WTC11 (cell line): ENCODE measurements at regions not wholly inside any gene's neighbourhood (a gene's known extent, or its start where the extent isn't known, plus 50 kb on each side); places are given as distances from the start of the nearest gene placed in this dataset.

Experiments used
- ATAC-seq: fragments of 200-7000 bp; cut with Tn5 transposase; 2 replicates; pipeline ENCODE4 v1.10.0; 2021; ENCODE audit warnings: mild to moderate bottlenecking, moderate library complexity
- CTCF ChIA-PET: fragments of 300-600 bp; sonication (Branson Sonifier 250); formaldehyde crosslinking; loops from one replicate; lab custom pipeline; 2021; ENCODE audit warnings: antibody characterized with exemption; lab: Charles Lee
- POLR2A ChIA-PET: fragments of 350-600 bp; sonication (Branson Sonifier 250); formaldehyde crosslinking; loops from one replicate; lab custom pipeline; 2021; ENCODE audit warnings: antibody characterized with exemption; lab: Charles Lee
- DNase-seq: peaks from one replicate; pipeline ENCODE4 v3.0.0; 2021; ENCODE audit warnings: low spot score
- H3K27ac Mint-ChIP-seq: 2 replicates; pipeline ENCODE4 v1.8.0; 2021; ENCODE audit warnings: mixed read lengths
- H3K27me3 Mint-ChIP-seq: 2 replicates; pipeline ENCODE4 v1.8.0; 2021; ENCODE audit warnings: low read depth, mild to moderate bottlenecking, moderate library complexity, mixed read lengths
- H3K36me3 Mint-ChIP-seq: 2 replicates; pipeline ENCODE4 v1.8.0; 2021; ENCODE audit warnings: mixed read lengths
- H3K4me1 Mint-ChIP-seq: 2 replicates; pipeline ENCODE4 v1.8.0; 2022; ENCODE audit warnings: mixed read lengths
- H3K4me3 Mint-ChIP-seq: 2 replicates; pipeline ENCODE4 v1.8.0; 2021; ENCODE audit warnings: mild to moderate bottlenecking, moderate library complexity, mixed read lengths
- H3K9me3 Mint-ChIP-seq: 2 replicates; pipeline ENCODE4 v1.8.0; 2021; ENCODE audit warnings: mixed read lengths
- ATF2 ChIP-seq: sonication (generic); formaldehyde crosslinking; IDR thresholded peaks from 2 replicates; pipeline ENCODE4 v1.8.1; 2022; ENCODE audit warnings: low read depth, missing genetic modification reagents, borderline replicate concordance
- FOXP1 ChIP-seq: sonication (generic); formaldehyde crosslinking; IDR thresholded peaks from 2 replicates; pipeline ENCODE4 v1.8.0; 2022; ENCODE audit warnings: missing genetic modification reagents, mild to moderate bottlenecking, moderate library complexity, borderline replicate concordance
- RELA ChIP-seq: sonication (generic); formaldehyde crosslinking; IDR thresholded peaks from 2 replicates; pipeline ENCODE4 v1.8.1; 2022; ENCODE audit warnings: missing genetic modification reagents, mild to moderate bottlenecking, borderline replicate concordance
- ZNF532 ChIP-seq: fragments of 250-450 bp; sonication (Bioruptor Pico); IDR thresholded peaks from 2 replicates; pipeline ENCODE4 v1.9.0; 2021; ENCODE audit warnings: mild to moderate bottlenecking, borderline replicate concordance
- TF ChIP-seq, protein P1 (sequence below): sonication (generic); formaldehyde crosslinking; conservative IDR thresholded peaks from 2 replicates; pipeline ENCODE4 v1.8.1; 2022; ENCODE audit warnings: mild to moderate bottlenecking, missing genetic modification reagents
- TF ChIP-seq, protein P2 (sequence below): sonication (generic); formaldehyde crosslinking; IDR thresholded peaks from 2 replicates; pipeline ENCODE4 v1.8.1; 2023; ENCODE audit warnings: mild to moderate bottlenecking, missing genetic modification reagents, borderline replicate concordance
- TF ChIP-seq, protein P3 (sequence below): sonication (generic); formaldehyde crosslinking; IDR thresholded peaks from 2 replicates; pipeline ENCODE4 v1.8.1; 2023; ENCODE audit warnings: mild to moderate bottlenecking, missing genetic modification reagents
- TF ChIP-seq, protein P4 (sequence below): sonication (generic); formaldehyde crosslinking; IDR thresholded peaks from 2 replicates; pipeline ENCODE4 v1.8.1; 2022; ENCODE audit warnings: mild to moderate bottlenecking, moderate library complexity, missing genetic modification reagents

GRCh38 chr18:60292186-60292585 is 80.4 kb downstream of the MC4R start (continued):
- TF ChIP-seq ZNF532, result no peak
- no peak for TF ChIP-seq ATF2 (CRISPR knock-in tag)
- TF ChIP-seq, protein P1, sequence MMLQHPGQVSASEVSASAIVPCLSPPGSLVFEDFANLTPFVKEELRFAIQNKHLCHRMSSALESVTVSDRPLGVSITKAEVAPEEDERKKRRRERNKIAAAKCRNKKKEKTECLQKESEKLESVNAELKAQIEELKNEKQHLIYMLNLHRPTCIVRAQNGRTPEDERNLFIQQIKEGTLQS (CRISPR knock-in tag), result no peak

- ATAC-seq, result no peak
- CTCF ChIA-PET, result no interaction called here
These were observed 93.2 kb downstream of the MC4R start for GRCh38 chr18:60279391-60279790.

More at GRCh38 chr18:60279391-60279790, 93.2 kb downstream of the MC4R start:
- Mint-ChIP-seq H3K4me3 (no peak overlapping the region), H3K4me1 (0 out of 2 replicates have a peak, but pooled peaks cover 2% of the 10 kb centered on the region), H3K36me3 (no peaks in the 10 kb centered on the region)
- TF ChIP-seq, protein P2, sequence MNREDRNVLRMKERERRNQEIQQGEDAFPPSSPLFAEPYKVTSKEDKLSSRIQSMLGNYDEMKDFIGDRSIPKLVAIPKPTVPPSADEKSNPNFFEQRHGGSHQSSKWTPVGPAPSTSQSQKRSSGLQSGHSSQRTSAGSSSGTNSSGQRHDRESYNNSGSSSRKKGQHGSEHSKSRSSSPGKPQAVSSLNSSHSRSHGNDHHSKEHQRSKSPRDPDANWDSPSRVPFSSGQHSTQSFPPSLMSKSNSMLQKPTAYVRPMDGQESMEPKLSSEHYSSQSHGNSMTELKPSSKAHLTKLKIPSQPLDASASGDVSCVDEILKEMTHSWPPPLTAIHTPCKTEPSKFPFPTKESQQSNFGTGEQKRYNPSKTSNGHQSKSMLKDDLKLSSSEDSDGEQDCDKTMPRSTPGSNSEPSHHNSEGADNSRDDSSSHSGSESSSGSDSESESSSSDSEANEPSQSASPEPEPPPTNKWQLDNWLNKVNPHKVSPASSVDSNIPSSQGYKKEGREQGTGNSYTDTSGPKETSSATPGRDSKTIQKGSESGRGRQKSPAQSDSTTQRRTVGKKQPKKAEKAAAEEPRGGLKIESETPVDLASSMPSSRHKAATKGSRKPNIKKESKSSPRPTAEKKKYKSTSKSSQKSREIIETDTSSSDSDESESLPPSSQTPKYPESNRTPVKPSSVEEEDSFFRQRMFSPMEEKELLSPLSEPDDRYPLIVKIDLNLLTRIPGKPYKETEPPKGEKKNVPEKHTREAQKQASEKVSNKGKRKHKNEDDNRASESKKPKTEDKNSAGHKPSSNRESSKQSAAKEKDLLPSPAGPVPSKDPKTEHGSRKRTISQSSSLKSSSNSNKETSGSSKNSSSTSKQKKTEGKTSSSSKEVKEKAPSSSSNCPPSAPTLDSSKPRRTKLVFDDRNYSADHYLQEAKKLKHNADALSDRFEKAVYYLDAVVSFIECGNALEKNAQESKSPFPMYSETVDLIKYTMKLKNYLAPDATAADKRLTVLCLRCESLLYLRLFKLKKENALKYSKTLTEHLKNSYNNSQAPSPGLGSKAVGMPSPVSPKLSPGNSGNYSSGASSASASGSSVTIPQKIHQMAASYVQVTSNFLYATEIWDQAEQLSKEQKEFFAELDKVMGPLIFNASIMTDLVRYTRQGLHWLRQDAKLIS (CRISPR knock-in tag), result no peak
- no peak for TF ChIP-seq FOXP1 (CRISPR knock-in tag)
- TF ChIP-seq, protein P3, sequence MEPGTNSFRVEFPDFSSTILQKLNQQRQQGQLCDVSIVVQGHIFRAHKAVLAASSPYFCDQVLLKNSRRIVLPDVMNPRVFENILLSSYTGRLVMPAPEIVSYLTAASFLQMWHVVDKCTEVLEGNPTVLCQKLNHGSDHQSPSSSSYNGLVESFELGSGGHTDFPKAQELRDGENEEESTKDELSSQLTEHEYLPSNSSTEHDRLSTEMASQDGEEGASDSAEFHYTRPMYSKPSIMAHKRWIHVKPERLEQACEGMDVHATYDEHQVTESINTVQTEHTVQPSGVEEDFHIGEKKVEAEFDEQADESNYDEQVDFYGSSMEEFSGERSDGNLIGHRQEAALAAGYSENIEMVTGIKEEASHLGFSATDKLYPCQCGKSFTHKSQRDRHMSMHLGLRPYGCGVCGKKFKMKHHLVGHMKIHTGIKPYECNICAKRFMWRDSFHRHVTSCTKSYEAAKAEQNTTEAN, result no peak
- TF ChIP-seq, protein P4, sequence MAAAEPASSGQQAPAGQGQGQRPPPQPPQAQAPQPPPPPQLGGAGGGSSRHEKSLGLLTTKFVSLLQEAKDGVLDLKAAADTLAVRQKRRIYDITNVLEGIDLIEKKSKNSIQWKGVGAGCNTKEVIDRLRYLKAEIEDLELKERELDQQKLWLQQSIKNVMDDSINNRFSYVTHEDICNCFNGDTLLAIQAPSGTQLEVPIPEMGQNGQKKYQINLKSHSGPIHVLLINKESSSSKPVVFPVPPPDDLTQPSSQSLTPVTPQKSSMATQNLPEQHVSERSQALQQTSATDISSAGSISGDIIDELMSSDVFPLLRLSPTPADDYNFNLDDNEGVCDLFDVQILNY, result no peak
- no peak for TF ChIP-seq RELA
- TF ChIP-seq ZNF532, result no peak
- TF ChIP-seq, all 79 proteins: peak for 0
- DNase-seq, result no peak
- Mint-ChIP-seq H3K9me3 (no peaks in the 10 kb centered on the region), H3K27me3 (no peaks in the 10 kb centered on the region), H3K27ac (no peak overlapping the region)
- POLR2A ChIA-PET, result no interaction called here
